NB4 (cell line): ENCODE measurements at regions not wholly inside any gene's neighbourhood (a gene's known extent, or its start where the extent isn't known, plus 50 kb on each side); places are given as distances from the start of the nearest gene placed in this dataset.

Experiments used
- DNase-seq: peaks from one replicate; pipeline ENCODE4 v3.0.0; 2010; ENCODE audit warnings: low read depth
- H3K4me3 ChIP-seq: one replicate; pipeline ENCODE4 v1.5.1; 2011; ENCODE audit warnings: mild to moderate bottlenecking, low read depth, low read length, moderate library complexity
- MYC ChIP-seq: IDR thresholded peaks from 2 replicates; pipeline ENCODE4 v1.6.1; 2011; ENCODE audit warnings: low read depth, low read length
- POLR2A ChIP-seq: IDR thresholded peaks from 2 replicates; pipeline ENCODE4 v1.6.1; 2011; ENCODE audit warnings: mild to moderate bottlenecking; ENCODE audit not compliant: insufficient read length; ENCODE audit errors: extremely low read depth
- TF ChIP-seq, protein P1 (sequence below): IDR thresholded peaks from one replicate; pipeline ENCODE4 v1.5.1; 2012; ENCODE audit warnings: low read depth, low read length
- TF ChIP-seq, protein P2 (sequence below): IDR thresholded peaks from 2 replicates; pipeline ENCODE4 v1.6.1; 2011; ENCODE audit warnings: low read depth, low read length

DNA sequence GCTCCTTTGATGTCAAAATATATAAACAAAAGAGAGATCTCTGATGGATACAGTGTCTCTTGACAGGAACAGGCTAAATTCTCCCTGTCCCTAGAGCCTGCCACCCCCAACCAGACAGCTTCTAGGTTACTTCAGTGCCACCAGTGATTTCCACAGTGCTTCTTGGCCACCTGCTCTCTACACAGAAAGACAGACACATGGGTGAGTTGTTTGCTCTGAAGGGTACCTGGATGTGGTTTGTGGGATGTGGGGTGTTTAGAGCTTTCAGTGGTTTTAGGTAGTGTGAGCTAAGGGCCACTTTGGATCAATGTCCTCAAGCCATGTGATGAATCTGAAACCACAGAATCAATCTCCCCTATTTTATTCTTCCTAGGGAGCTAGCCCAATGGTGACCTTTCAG is 125.4 kb downstream of the ANKRD18B start:
- no peak for DNase-seq
- TF ChIP-seq MYC: no peak
- no peak for TF ChIP-seq POLR2A
- H3K4me3 ChIP-seq: no peak overlapping the region

DNA sequence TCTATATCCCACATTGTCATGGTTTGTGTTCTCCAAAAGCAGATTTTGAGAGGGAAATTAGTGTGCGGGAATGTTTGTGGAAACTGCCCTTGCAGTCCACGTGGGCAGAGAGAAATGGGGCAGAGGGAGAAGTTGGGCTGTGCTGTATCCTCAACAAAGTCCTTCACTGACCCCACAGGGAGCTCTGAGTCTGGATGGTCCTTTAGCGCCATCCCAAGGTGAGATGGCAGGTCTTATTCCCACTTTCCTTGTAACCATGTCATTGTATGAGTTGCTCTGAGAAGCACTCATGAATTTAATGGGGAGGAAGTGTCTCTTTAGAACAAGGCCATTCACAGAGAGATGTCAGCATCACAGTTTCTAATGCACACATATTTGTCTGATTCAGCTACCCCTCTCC is 127.1 kb downstream of the ANKRD18B start:
- no peak overlapping the region for H3K4me3 ChIP-seq
- TF ChIP-seq, protein P1, sequence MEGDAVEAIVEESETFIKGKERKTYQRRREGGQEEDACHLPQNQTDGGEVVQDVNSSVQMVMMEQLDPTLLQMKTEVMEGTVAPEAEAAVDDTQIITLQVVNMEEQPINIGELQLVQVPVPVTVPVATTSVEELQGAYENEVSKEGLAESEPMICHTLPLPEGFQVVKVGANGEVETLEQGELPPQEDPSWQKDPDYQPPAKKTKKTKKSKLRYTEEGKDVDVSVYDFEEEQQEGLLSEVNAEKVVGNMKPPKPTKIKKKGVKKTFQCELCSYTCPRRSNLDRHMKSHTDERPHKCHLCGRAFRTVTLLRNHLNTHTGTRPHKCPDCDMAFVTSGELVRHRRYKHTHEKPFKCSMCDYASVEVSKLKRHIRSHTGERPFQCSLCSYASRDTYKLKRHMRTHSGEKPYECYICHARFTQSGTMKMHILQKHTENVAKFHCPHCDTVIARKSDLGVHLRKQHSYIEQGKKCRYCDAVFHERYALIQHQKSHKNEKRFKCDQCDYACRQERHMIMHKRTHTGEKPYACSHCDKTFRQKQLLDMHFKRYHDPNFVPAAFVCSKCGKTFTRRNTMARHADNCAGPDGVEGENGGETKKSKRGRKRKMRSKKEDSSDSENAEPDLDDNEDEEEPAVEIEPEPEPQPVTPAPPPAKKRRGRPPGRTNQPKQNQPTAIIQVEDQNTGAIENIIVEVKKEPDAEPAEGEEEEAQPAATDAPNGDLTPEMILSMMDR: no peak
- no peak for TF ChIP-seq MYC
- no peak for TF ChIP-seq POLR2A
- TF ChIP-seq, protein P2, sequence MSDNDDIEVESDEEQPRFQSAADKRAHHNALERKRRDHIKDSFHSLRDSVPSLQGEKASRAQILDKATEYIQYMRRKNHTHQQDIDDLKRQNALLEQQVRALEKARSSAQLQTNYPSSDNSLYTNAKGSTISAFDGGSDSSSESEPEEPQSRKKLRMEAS: no peak
- DNase-seq: peak; percentile 25

DNA sequence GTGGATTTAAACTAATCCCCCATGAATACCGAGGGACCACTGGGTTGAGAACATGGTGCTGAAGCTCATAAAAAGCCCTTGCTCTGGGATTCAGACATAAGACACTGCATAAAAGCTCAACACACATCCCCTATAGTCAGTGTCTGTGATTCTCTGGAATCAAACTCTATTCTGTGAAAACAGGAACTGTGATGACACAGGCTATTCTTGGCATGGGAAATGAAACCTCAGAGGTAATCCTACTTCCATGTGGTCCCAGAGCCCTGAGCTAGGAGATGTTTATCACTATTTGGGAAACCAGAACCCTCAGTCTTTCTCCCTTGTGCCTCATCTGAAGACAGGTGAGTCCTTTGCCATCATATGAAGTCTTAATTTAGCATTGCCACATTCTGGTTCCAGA is 135.4 kb upstream of the PRSS3 start:
- no peak overlapping the region for H3K4me3 ChIP-seq
- no peak for TF ChIP-seq MYC
- TF ChIP-seq POLR2A: no peak
- TF ChIP-seq, protein P2: no peak
- TF ChIP-seq, protein P1: no peak
- no peak for DNase-seq

DNA sequence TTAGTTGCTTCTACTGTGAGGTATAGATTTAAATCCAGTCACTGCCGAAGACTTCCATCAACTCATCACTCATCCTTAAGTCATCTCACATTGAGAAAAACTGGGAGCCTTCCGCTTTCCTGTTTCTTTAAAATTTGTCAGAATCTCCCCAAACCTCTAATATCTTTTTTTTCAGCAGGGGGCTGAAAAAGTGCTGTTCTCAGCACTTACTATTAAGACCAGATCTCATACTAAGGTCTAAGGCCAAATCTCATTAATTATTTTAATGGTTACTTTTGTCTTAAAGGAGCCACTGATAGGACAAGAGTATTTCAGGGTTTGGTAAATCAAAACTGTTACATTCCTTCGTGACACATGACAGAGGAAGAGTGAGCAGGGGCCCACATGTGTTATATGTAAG is 134.6 kb upstream of the PRSS3 start:
- DNase-seq: no peak
- no peak overlapping the region for H3K4me3 ChIP-seq
- TF ChIP-seq, protein P2: no peak
- TF ChIP-seq, protein P1: no peak

DNA sequence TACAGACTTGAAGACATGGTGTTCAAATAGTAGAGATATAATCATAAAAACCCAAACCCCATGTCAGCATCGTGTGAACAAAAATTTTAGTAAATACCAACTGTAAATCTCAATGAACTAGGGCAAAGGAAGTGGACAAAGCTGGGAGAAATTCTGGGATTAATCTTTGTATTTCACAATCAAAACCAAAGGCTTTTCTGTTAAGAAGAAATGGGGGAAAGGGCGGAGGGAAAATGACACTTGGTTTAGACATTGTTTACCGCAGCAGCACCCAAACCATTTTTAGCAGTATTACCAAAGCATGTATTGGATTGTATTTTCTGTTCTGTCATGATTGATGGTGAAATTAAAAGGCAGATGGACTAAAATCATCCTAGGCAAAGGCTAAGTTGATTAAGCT is 134.2 kb upstream of the PRSS3 start:
- TF ChIP-seq POLR2A (no peak), MYC (no peak)
- TF ChIP-seq, protein P1: no peak
- TF ChIP-seq, protein P2: no peak
- no peak for DNase-seq
- H3K4me3 ChIP-seq: no peak overlapping the region

GRCh38 chr9:33662871-33663270 is 132.5 kb upstream of the PRSS3 start:
- TF ChIP-seq, protein P1: no peak
- no peak for TF ChIP-seq POLR2A
- TF ChIP-seq, protein P2: no peak
- no peak for TF ChIP-seq MYC
- no peak for DNase-seq
- no peak overlapping the region for H3K4me3 ChIP-seq

DNA sequence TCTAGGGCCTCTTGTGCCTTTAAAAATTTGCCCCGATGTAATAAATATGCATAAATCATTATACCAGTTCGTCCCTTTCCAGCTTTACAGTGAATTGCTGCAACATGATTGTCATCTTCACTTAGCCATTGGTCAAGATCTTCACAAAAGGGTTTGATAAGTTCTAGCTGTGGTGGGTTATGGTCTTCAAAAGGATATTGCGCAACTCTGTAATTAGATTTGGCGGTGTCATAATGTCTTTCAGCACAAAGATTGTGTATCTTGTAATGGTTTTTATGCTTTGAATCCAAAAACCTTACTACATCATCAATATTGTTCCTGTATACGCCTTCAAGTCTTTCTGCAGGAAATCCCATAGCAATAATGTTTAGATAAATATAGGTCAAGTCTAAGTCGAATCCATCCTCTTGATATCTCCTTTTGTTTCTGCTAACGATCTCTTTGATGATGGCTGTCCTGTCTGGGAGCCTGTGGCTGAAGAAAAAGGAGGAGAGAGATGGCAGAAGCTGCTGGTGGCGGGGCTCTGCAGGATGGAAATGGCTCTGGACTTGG is 119.1 kb upstream of the PRSS3 start:
- peak; percentile 57 for DNase-seq
- H3K4me3 ChIP-seq: peak overlapping the region; percentile 30
